OCI-LY1 (cell line): ENCODE measurements at regions not wholly inside any gene's neighbourhood (a gene's known extent, or its start where the extent isn't known, plus 50 kb on each side); places are given as distances from the start of the nearest gene placed in this dataset.

Source experiments
- EZH2 ChIP-seq: fragments of 200-600 bp; sonication (generic), shearing (Covaris generic); IDR thresholded peaks from 2 replicates; pipeline ENCODE4 v1.8.0; 2017; ENCODE audit warnings: borderline replicate concordance, mixed run types, mild to moderate bottlenecking, antibody characterized with exemption, low read length, moderate library complexity, mixed read lengths
- TF ChIP-seq, protein P1 (sequence below): fragments of 200-600 bp; sonication (generic), shearing (Covaris generic); IDR thresholded peaks from 2 replicates; pipeline ENCODE4 v1.5.1; 2017; ENCODE audit warnings: mild to moderate bottlenecking, antibody characterized with exemption, low read length, moderate library complexity, mixed read lengths

DNA sequence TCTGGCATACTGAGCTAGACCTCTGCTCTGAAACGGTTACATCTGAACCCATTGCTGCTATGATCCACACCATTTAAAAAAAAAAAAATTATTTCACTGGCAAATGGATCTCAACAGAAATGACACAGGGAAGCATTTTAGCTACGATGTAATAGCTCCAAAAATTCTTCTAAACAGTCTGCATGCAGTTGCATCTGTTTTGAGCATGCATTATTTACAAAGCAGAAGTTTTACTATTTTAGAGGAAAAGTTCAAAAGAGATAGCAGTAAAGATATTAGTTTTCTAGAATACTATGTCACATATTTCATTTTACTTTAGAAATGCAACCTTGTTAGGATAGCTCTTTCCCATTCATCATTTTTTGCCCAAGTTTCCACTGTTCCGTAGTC, 265.7 kb downstream of the MEIS1 start:
- TF ChIP-seq, protein P1, sequence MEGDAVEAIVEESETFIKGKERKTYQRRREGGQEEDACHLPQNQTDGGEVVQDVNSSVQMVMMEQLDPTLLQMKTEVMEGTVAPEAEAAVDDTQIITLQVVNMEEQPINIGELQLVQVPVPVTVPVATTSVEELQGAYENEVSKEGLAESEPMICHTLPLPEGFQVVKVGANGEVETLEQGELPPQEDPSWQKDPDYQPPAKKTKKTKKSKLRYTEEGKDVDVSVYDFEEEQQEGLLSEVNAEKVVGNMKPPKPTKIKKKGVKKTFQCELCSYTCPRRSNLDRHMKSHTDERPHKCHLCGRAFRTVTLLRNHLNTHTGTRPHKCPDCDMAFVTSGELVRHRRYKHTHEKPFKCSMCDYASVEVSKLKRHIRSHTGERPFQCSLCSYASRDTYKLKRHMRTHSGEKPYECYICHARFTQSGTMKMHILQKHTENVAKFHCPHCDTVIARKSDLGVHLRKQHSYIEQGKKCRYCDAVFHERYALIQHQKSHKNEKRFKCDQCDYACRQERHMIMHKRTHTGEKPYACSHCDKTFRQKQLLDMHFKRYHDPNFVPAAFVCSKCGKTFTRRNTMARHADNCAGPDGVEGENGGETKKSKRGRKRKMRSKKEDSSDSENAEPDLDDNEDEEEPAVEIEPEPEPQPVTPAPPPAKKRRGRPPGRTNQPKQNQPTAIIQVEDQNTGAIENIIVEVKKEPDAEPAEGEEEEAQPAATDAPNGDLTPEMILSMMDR = no peak
- no peak for TF ChIP-seq EZH2
